Osteoblast (primary cell): ENCODE measurements at regions not wholly inside any gene's neighbourhood (a gene's known extent, or its start where the extent isn't known, plus 50 kb on each side); places are given as distances from the start of the nearest gene placed in this dataset.

ENCODE experiments used
- DNase-seq: peaks from one replicate; pipeline ENCODE4 v3.0.0; 2011; ENCODE audit warnings: low spot score, mixed read lengths; ENCODE audit not compliant: insufficient read length; ENCODE audit errors: missing footprints
- H2AFZ ChIP-seq: 2 replicates; pipeline ENCODE4 v1.6.0; 2011; ENCODE audit warnings: mild to moderate bottlenecking, low read length
- H3K27ac ChIP-seq: 2 replicates; pipeline ENCODE4 v1.5.1; 2011; ENCODE audit warnings: mild to moderate bottlenecking, low read depth, low read length, moderate library complexity
- H3K27me3 ChIP-seq: 2 replicates; pipeline ENCODE4 v1.6.0; 2012; ENCODE audit warnings: mild to moderate bottlenecking, control low read depth, inconsistent platforms, low read length, moderate library complexity; ENCODE audit not compliant: insufficient read depth
- H3K36me3 ChIP-seq: 2 replicates; pipeline ENCODE4 v1.5.1; 2011; ENCODE audit warnings: mild to moderate bottlenecking, low read length, control low read depth, moderate library complexity; ENCODE audit not compliant: insufficient read depth
- H3K4me1 ChIP-seq: 2 replicates; pipeline ENCODE4 v1.5.1; 2011; ENCODE audit warnings: mild to moderate bottlenecking, low read length, control low read depth, moderate library complexity; ENCODE audit not compliant: insufficient read depth
- H3K4me2 ChIP-seq: 2 replicates; pipeline ENCODE4 v1.6.0; 2011; ENCODE audit warnings: mild to moderate bottlenecking, low read length; ENCODE audit not compliant: insufficient read depth
- H3K4me3 ChIP-seq: fragments of 200-600 bp; sonication (generic); 3 replicates; pipeline ENCODE4 v1.5.1; 2012; ENCODE audit warnings: mild to moderate bottlenecking, low read length, inconsistent platforms; ENCODE audit not compliant: insufficient read depth
- H3K79me2 ChIP-seq: 2 replicates; pipeline ENCODE4 v1.6.0; 2012; ENCODE audit warnings: mild to moderate bottlenecking, low read length, control low read depth, inconsistent platforms; ENCODE audit not compliant: insufficient read depth
- H3K9me3 ChIP-seq: 2 replicates; pipeline ENCODE4 v1.5.1; 2011; ENCODE audit warnings: low read depth, low read length, control low read depth
- H4K20me1 ChIP-seq: 2 replicates; pipeline ENCODE4 v1.6.0; 2012; ENCODE audit warnings: mild to moderate bottlenecking, low read length, control low read depth; ENCODE audit not compliant: insufficient read depth
- TF ChIP-seq, protein P1 (sequence below): IDR thresholded peaks from 2 replicates; pipeline ENCODE4 v1.5.1; 2011; ENCODE audit warnings: mild to moderate bottlenecking, low read depth, low read length, moderate library complexity; ENCODE audit errors: extremely low read depth

DNA sequence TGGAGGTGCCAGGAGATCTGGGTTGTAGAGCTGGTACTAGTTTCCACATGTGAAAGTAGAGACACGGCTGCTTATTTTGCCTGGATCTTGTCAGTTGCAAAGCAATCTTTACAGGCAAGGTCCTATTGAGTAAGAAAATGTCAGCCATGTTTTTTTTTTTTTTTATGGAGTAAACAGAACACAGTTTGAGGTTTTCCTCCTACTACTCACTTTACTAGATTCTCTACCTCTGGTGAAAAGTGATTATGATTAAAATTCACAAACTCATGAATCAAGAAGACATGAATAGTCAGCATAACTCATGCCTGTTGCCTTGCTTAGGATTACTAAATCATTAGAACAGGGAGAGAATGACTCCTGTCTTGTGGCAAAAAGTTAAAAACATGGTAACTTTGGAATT is 70.1 kb upstream of the PNPT1 start:
- TF ChIP-seq, protein P1, sequence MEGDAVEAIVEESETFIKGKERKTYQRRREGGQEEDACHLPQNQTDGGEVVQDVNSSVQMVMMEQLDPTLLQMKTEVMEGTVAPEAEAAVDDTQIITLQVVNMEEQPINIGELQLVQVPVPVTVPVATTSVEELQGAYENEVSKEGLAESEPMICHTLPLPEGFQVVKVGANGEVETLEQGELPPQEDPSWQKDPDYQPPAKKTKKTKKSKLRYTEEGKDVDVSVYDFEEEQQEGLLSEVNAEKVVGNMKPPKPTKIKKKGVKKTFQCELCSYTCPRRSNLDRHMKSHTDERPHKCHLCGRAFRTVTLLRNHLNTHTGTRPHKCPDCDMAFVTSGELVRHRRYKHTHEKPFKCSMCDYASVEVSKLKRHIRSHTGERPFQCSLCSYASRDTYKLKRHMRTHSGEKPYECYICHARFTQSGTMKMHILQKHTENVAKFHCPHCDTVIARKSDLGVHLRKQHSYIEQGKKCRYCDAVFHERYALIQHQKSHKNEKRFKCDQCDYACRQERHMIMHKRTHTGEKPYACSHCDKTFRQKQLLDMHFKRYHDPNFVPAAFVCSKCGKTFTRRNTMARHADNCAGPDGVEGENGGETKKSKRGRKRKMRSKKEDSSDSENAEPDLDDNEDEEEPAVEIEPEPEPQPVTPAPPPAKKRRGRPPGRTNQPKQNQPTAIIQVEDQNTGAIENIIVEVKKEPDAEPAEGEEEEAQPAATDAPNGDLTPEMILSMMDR: no peak
- Histone ChIP-seq H3K4me3 (no peak overlapping the region), H3K4me1 (peaks cover 10% of the 10 kb centered on the region), H3K36me3 (no peaks in the 10 kb centered on the region), H3K79me2 (no peaks in the 10 kb centered on the region), H3K27ac (no peak overlapping the region), H2AFZ (no peak overlapping the region), H3K27me3 (no peaks in the 10 kb centered on the region), H4K20me1 (no peaks in the 10 kb centered on the region), H3K9me3 (no peaks in the 10 kb centered on the region), H3K4me2 (no peak overlapping the region)
- DNase-seq: no peak

DNA sequence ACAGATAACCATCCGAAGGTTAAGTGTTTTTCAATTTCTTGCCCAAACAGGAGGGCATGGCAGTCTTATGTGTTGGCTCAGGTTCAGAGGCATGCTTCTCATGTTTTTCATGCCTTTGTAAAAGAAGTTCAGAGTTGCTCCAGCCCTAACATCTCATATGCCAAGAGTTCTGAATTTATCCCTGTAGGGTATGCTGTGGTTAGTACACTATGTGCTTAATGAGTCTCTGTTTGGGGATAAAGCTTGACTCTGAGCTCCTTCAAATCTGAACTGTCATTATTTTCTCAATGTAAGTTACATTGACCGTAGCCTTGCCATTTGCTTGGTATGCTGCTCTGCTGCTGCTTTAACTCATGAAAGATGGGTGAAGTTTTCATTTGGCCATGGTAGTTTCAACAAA is 67.9 kb upstream of the PNPT1 start:
- DNase-seq: no peak
- H3K4me2 ChIP-seq: peak overlapping the region; percentile 23

DNA sequence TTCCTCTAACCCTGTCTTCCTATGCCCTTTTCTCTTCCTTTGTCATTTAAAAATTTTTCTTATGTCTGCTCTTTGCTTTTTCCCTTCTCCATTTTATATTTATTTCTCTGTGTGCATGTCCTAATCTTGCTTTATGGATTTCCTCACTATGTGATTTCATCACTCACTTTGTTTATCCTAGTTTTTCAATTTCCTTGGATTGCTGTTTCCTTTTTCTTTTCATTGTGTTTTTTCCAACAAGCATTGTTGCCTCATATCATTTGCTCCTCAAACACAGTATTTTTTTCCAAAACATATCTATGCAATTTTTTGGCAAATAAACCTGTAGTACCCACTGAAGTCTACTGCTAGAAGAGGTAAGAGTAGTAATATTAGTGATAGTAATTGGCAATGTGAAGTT is 67.4 kb upstream of the PNPT1 start:
- TF ChIP-seq, protein P1: no peak
- H3K9me3 ChIP-seq: no peaks in the 10 kb centered on the region
- no peaks in the 10 kb centered on the region for H4K20me1 ChIP-seq
- no peaks in the 10 kb centered on the region for H3K36me3 ChIP-seq
- H3K4me1 ChIP-seq: peaks cover 10% of the 10 kb centered on the region
- DNase-seq: no peak
- no peaks in the 10 kb centered on the region for H3K27me3 ChIP-seq
- H3K79me2 ChIP-seq: no peaks in the 10 kb centered on the region
- H2AFZ ChIP-seq: no peak overlapping the region
- H3K4me3 ChIP-seq: no peak overlapping the region
- no peak overlapping the region for H3K27ac ChIP-seq
- no peak overlapping the region for H3K4me2 ChIP-seq

More for the DNA sequence above, 67.9 kb upstream of the PNPT1 start:
- H4K20me1 ChIP-seq: no peaks in the 10 kb centered on the region
- TF ChIP-seq, protein P1: no peak
- no peaks in the 10 kb centered on the region for H3K27me3 ChIP-seq
- H3K9me3 ChIP-seq: no peaks in the 10 kb centered on the region
- no peaks in the 10 kb centered on the region for H3K79me2 ChIP-seq
- peaks cover 10% of the 10 kb centered on the region for H3K4me1 ChIP-seq
- peak overlapping the region; percentile 51 for H2AFZ ChIP-seq
- H3K27ac ChIP-seq: no peak overlapping the region
- H3K4me3 ChIP-seq: no peak overlapping the region
- no peaks in the 10 kb centered on the region for H3K36me3 ChIP-seq

DNA sequence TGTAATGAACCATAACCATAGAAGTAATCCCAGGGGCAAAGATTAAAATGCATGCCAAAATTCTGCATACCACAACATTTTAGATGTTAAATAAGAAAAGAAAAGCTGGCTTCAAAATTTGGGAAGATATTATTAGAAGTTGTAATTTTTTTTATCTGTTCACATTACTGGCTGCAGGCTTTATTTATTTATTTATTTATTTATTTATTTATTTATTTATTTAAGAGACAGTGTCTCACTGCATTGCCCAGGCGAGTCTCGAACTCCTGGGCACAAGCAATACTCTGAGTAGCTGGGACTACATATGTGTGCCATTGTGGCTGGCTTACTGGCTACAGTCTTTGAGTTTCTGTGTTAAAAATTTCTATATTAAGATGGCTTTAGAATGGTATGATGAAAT is 66.5 kb upstream of the PNPT1 start:
- Histone ChIP-seq H3K27ac (no peak overlapping the region), H3K4me3 (no peak overlapping the region), H3K79me2 (no peaks in the 10 kb centered on the region), H2AFZ (no peak overlapping the region), H3K36me3 (no peaks in the 10 kb centered on the region), H3K9me3 (no peaks in the 10 kb centered on the region), H3K4me1 (peaks cover 10% of the 10 kb centered on the region), H3K27me3 (no peaks in the 10 kb centered on the region), H3K4me2 (no peak overlapping the region), H4K20me1 (no peaks in the 10 kb centered on the region)
- DNase-seq: no peak
- TF ChIP-seq, protein P1: no peak
